Smooth muscle cell (in vitro differentiated cells): ENCODE measurements at regions not wholly inside any gene's neighbourhood (a gene's known extent, or its start where the extent isn't known, plus 50 kb on each side); places are given as distances from the start of the nearest gene placed in this dataset.
A peak's percentile ranks its signal among the peaks of the same experiment; 100 is the strongest.

Experiments
- DNase-seq: peaks from one replicate; lab custom pipeline; 2025; ENCODE audit not compliant: unreplicated experiment; lab: John Stamatoyannopoulos, UW
- H2AFZ ChIP-seq: fragments of 200-600 bp; sonication (generic); 2 replicates; pipeline ENCODE4 v1.6.0; 2016; ENCODE audit warnings: antibody characterized with exemption, low read depth, mild to moderate bottlenecking
- H3F3A ChIP-seq: fragments of 200-600 bp; sonication (generic); 2 replicates; pipeline ENCODE4 v1.6.0; 2017; ENCODE audit warnings: antibody characterized with exemption, low read depth
- H3K27ac ChIP-seq: fragments of 200-600 bp; sonication (generic); 2 replicates; pipeline ENCODE4 v1.5.1; 2016; ENCODE audit warnings: low read depth, mild to moderate bottlenecking
- H3K27me3 ChIP-seq: fragments of 200-600 bp; sonication (generic); 2 replicates; pipeline ENCODE4 v1.6.1; 2016; ENCODE audit warnings: low read depth, mild to moderate bottlenecking
- H3K36me3 ChIP-seq: fragments of 200-600 bp; sonication (generic); 2 replicates; pipeline ENCODE4 v1.5.1; 2016; ENCODE audit warnings: low read depth
- H3K4me1 ChIP-seq: fragments of 200-600 bp; sonication (generic); 2 replicates; pipeline ENCODE4 v1.5.1; 2016; ENCODE audit warnings: low read depth
- H3K4me2 ChIP-seq: fragments of 200-600 bp; sonication (generic); 2 replicates; pipeline ENCODE4 v1.6.0; 2016; ENCODE audit warnings: mild to moderate bottlenecking
- H3K4me3 ChIP-seq: fragments of 200-600 bp; sonication (generic); 2 replicates; pipeline ENCODE4 v1.5.1; 2016; ENCODE audit warnings: mild to moderate bottlenecking
- H3K79me2 ChIP-seq: fragments of 200-600 bp; sonication (generic); 2 replicates; pipeline ENCODE4 v1.6.0; 2016; ENCODE audit warnings: low read depth, mild to moderate bottlenecking
- H3K9ac ChIP-seq: fragments of 200-600 bp; sonication (generic); 2 replicates; pipeline ENCODE4 v1.6.0; 2016; ENCODE audit warnings: low read depth
- H3K9me3 ChIP-seq: fragments of 200-600 bp; sonication (generic); replicated peaks from 2 replicates; pipeline ENCODE4 v1.5.1; 2016; ENCODE audit warnings: low read depth
- H4K20me1 ChIP-seq: fragments of 200-600 bp; sonication (generic); 2 replicates; pipeline ENCODE4 v1.6.0; 2016; ENCODE audit warnings: low read depth
- WGBS: methylation state at CpG from one replicate; pipeline ENCODE4 v1.1.7; 2016; ENCODE audit warnings: low lambda C conversion rate; 5-methylcytosine and 5-hydroxymethylcytosine counted together
- TF ChIP-seq, protein P1 (sequence below): fragments of 200-600 bp; sonication (generic); IDR thresholded peaks from 2 replicates; pipeline ENCODE4 v1.5.1; 2017; ENCODE audit warnings: borderline replicate concordance, mild to moderate bottlenecking, antibody characterized with exemption; ENCODE audit not compliant: insufficient read depth, poor library complexity, severe bottlenecking

DNA sequence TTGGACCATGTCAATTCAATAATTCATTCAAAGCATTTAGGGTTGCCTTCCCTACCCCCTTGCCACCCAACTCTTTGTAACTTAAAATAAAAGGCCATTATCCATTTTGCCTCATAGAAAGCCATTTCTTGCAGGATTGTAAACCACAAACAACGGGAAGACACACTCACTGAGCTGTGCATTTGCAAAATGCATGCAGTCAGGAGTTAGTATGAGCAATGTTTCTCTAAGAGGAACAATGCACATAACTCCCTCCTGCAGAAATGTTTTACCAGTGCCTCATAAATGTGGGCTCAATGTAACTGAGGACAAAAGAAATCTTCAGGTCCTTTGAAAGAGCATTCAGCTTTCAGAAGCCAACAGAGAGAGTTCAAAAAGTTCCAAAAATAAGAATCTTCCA, 98.5 kb upstream of the ABCA1 start:
- no peaks in the 10 kb centered on the region for H3F3A ChIP-seq
- TF ChIP-seq, protein P1, sequence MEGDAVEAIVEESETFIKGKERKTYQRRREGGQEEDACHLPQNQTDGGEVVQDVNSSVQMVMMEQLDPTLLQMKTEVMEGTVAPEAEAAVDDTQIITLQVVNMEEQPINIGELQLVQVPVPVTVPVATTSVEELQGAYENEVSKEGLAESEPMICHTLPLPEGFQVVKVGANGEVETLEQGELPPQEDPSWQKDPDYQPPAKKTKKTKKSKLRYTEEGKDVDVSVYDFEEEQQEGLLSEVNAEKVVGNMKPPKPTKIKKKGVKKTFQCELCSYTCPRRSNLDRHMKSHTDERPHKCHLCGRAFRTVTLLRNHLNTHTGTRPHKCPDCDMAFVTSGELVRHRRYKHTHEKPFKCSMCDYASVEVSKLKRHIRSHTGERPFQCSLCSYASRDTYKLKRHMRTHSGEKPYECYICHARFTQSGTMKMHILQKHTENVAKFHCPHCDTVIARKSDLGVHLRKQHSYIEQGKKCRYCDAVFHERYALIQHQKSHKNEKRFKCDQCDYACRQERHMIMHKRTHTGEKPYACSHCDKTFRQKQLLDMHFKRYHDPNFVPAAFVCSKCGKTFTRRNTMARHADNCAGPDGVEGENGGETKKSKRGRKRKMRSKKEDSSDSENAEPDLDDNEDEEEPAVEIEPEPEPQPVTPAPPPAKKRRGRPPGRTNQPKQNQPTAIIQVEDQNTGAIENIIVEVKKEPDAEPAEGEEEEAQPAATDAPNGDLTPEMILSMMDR, result no peak
- no peak overlapping the region for H3K9ac ChIP-seq
- no peaks in the 10 kb centered on the region for H3K79me2 ChIP-seq
- no peaks in the 10 kb centered on the region for H4K20me1 ChIP-seq
- peaks cover 5% of the 10 kb centered on the region for H3K4me1 ChIP-seq
- H3K4me3 ChIP-seq, result no peak overlapping the region
- no peaks in the 10 kb centered on the region for H3K9me3 ChIP-seq
- no peaks in the 10 kb centered on the region for H3K36me3 ChIP-seq
- H2AFZ ChIP-seq, result peak overlapping the region; percentile 13
- no peak overlapping the region for H3K4me2 ChIP-seq
- DNase-seq, result no peak
- WGBS, result 46% methylated on average over 1 of the region's 1 CpG
- no peaks in the 10 kb centered on the region for H3K27me3 ChIP-seq
- no peak overlapping the region for H3K27ac ChIP-seq

DNA sequence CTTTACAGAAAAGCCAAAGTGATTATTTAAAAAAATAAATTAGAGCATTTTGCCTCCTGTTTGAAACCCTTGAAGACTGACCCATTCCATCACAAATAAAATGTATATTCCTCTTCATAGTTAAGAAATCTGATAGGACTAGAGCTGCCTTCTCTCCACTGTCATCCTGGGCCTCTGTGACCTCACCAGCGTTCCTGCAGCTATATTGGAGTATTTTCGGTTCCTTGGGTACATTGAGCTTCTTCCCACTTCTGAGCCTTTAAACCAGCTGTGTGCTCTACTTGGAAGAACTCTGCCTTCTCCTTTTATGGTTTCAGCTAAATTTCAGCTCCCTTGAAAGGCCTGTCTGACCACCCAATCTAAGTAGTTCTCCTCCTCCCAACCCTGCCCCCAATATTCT, 99.1 kb upstream of the ABCA1 start:
- DNase-seq, result no peak
- Histone ChIP-seq H3K27ac (no peak overlapping the region), H3K79me2 (no peaks in the 10 kb centered on the region), H3K4me1 (peaks cover 5% of the 10 kb centered on the region), H2AFZ (no peak overlapping the region), H3K27me3 (no peaks in the 10 kb centered on the region), H3F3A (no peaks in the 10 kb centered on the region), H3K9me3 (no peaks in the 10 kb centered on the region), H3K4me3 (no peak overlapping the region), H4K20me1 (no peaks in the 10 kb centered on the region), H3K4me2 (no peak overlapping the region), H3K36me3 (no peaks in the 10 kb centered on the region), H3K9ac (no peak overlapping the region)
- WGBS, result 96% methylated on average over 2 of the region's 2 CpGs
- TF ChIP-seq, protein P1, result no peak

DNA sequence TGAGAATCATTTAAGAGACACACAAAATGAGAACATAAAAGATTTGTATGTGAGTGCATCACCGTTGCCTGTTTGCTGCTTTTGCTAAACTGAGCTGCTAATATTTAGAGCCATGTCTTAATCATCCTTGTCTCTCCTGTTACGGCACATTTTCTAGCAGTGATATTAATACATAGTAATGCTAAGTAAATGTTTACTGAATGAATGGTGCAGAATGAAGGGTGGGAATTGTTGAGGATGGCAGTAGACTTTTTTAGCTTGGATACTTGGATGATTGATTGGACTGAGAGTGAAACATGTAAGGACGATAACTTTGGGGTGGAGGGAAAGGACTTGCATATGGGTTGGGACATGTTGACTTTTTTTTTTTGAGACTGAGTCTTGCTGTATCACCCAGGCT, 102.3 kb upstream of the ABCA1 start:
- 94% methylated on average over 3 of the region's 3 CpGs for WGBS

DNA sequence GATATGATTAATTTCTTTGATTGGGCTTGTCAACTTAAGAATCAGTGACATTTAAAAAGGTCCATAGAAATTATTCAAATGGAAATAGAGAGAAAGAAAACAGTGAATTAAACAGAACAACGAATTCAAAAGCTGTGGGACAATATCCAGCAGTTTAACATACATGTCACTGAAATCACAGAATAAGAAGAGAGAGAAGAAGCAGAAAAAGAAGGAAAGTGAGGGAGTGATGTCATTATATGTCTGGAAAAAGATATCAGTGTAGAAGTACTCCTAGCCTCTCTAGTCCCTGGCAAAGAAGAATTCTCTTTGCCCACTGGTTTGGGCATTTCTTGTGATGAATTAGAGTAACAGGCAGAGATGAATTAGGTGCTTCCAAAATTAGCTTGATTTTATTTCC, 109.2 kb upstream of the ABCA1 start:
- no peak overlapping the region for H2AFZ ChIP-seq
- H3K4me3 ChIP-seq, result no peak overlapping the region
- H4K20me1 ChIP-seq, result no peaks in the 10 kb centered on the region
- H3K4me1 ChIP-seq, result no peaks in the 10 kb centered on the region
- no peaks in the 10 kb centered on the region for H3F3A ChIP-seq
- no peak overlapping the region for H3K4me2 ChIP-seq
- DNase-seq, result no peak
- H3K27me3 ChIP-seq, result no peaks in the 10 kb centered on the region
- H3K27ac ChIP-seq, result no peak overlapping the region
- WGBS, result 82% methylated on average over 1 of the region's 1 CpG
- H3K9ac ChIP-seq, result no peak overlapping the region
- TF ChIP-seq, protein P1, result no peak
- H3K9me3 ChIP-seq, result no peaks in the 10 kb centered on the region
- H3K36me3 ChIP-seq, result no peaks in the 10 kb centered on the region
- no peaks in the 10 kb centered on the region for H3K79me2 ChIP-seq

More for the DNA sequence above, 102.3 kb upstream of the ABCA1 start:
- no peaks in the 10 kb centered on the region for H3K4me1 ChIP-seq
- no peak overlapping the region for H2AFZ ChIP-seq
- H3F3A ChIP-seq, result no peaks in the 10 kb centered on the region
- H3K79me2 ChIP-seq, result no peaks in the 10 kb centered on the region
- no peak for DNase-seq
- TF ChIP-seq, protein P1, result no peak
- H3K9ac ChIP-seq, result no peak overlapping the region
- no peaks in the 10 kb centered on the region for H3K27me3 ChIP-seq
- no peaks in the 10 kb centered on the region for H4K20me1 ChIP-seq
- no peak overlapping the region for H3K4me2 ChIP-seq
- H3K36me3 ChIP-seq, result no peaks in the 10 kb centered on the region
- H3K27ac ChIP-seq, result no peak overlapping the region
- H3K9me3 ChIP-seq, result no peaks in the 10 kb centered on the region
- no peak overlapping the region for H3K4me3 ChIP-seq
